ENCODE measurements at regions not wholly inside any gene's neighbourhood (a gene's known extent, or its start where the extent isn't known, plus 50 kb on each side); places are given as distances from the start of the nearest gene placed in this dataset.

GRCh38 chr9:135302329-135303279 is 177.0 kb upstream of the PPP1R26 start:
- Histone ChIP-seq H2AFZ (no peak overlapping the region), H3K36me3 (replicated peaks; ENCODE audit: insufficient read depth, low read depth) (no peaks in the 10 kb centered on the region), H3K4me3 (no peak overlapping the region), H4K20me1 (ENCODE audit: insufficient read depth, poor library complexity, severe bottlenecking) (no peaks in the 10 kb centered on the region), H3K4me1 (ENCODE audit: insufficient read depth) (no peaks in the 10 kb centered on the region), H3K4me2 (no peak overlapping the region), H3K27me3 (peaks cover 23% of the 10 kb centered on the region), H3K9me2 (replicated peaks; ENCODE audit: insufficient read depth) (no peaks in the 10 kb centered on the region), H3K79me2 (no peaks in the 10 kb centered on the region), H3K9me3 (ENCODE audit: low read depth) (no peaks in the 10 kb centered on the region), H3K27ac (no peak overlapping the region)
- DNase-seq (ENCODE audit: low spot score): no peak
- WGBS (ENCODE audit: low lambda C conversion rate, missing lambda C conversion rate): 85% methylated on average over 28 of the region's 28 CpGs
- no peak for TF ChIP-seq CTCF (IDR thresholded peaks at IDR 0.05; ENCODE audit: poor library complexity)
- no peak for TF ChIP-seq EZH2phosphoT487 (IDR thresholded peaks at IDR 0.05; ENCODE audit: low read depth, severe bottlenecking, unreplicated experiment)
- no peak for TF ChIP-seq EZH2 (IDR thresholded peaks at IDR 0.05; ENCODE audit: borderline replicate concordance)

GRCh38 chr9:135303280-135303647 is 176.3 kb upstream of the PPP1R26 start:
- H3K27me3 ChIP-seq: peaks cover 23% of the 10 kb centered on the region
- no peak for TF ChIP-seq EZH2phosphoT487 (IDR thresholded peaks at IDR 0.05; ENCODE audit: low read depth, severe bottlenecking, unreplicated experiment)
- no peak for TF ChIP-seq EZH2 (IDR thresholded peaks at IDR 0.05; ENCODE audit: borderline replicate concordance)
- no peak for TF ChIP-seq CTCF (IDR thresholded peaks at IDR 0.05; ENCODE audit: poor library complexity)
- no peaks in the 10 kb centered on the region for H3K36me3 ChIP-seq (replicated peaks; ENCODE audit: insufficient read depth, low read depth)
- no peaks in the 10 kb centered on the region for H3K4me1 ChIP-seq (ENCODE audit: insufficient read depth)
- H4K20me1 ChIP-seq (ENCODE audit: insufficient read depth, poor library complexity, severe bottlenecking): no peaks in the 10 kb centered on the region
- H3K9me3 ChIP-seq (ENCODE audit: low read depth): no peaks in the 10 kb centered on the region
- WGBS (ENCODE audit: low lambda C conversion rate, missing lambda C conversion rate): 35% methylated on average over 3 of the region's 3 CpGs
- no peaks in the 10 kb centered on the region for H3K79me2 ChIP-seq
- no peaks in the 10 kb centered on the region for H3K9me2 ChIP-seq (replicated peaks; ENCODE audit: insufficient read depth)
- no peak overlapping the region for H3K4me2 ChIP-seq
- no peak overlapping the region for H3K4me3 ChIP-seq
- no peak for DNase-seq (ENCODE audit: low spot score)
- H2AFZ ChIP-seq: no peak overlapping the region
- no peak overlapping the region for H3K27ac ChIP-seq

GRCh38 chr9:135303865-135304499 is 175.6 kb upstream of the PPP1R26 start:
- Histone ChIP-seq H3K4me1 (ENCODE audit: insufficient read depth) (no peaks in the 10 kb centered on the region), H3K79me2 (no peaks in the 10 kb centered on the region), H2AFZ (no peak overlapping the region), H3K4me3 (no peak overlapping the region), H3K27me3 (peaks cover 23% of the 10 kb centered on the region), H3K27ac (no peak overlapping the region), H4K20me1 (ENCODE audit: insufficient read depth, poor library complexity, severe bottlenecking) (no peaks in the 10 kb centered on the region), H3K4me2 (no peak overlapping the region), H3K36me3 (replicated peaks; ENCODE audit: insufficient read depth, low read depth) (no peaks in the 10 kb centered on the region), H3K9me2 (replicated peaks; ENCODE audit: insufficient read depth) (no peaks in the 10 kb centered on the region), H3K9me3 (ENCODE audit: low read depth) (no peaks in the 10 kb centered on the region)
- no peak for TF ChIP-seq EZH2 (IDR thresholded peaks at IDR 0.05; ENCODE audit: borderline replicate concordance)
- TF ChIP-seq CTCF (IDR thresholded peaks at IDR 0.05; ENCODE audit: poor library complexity): no peak
- no peak for TF ChIP-seq EZH2phosphoT487 (IDR thresholded peaks at IDR 0.05; ENCODE audit: low read depth, severe bottlenecking, unreplicated experiment)
- DNase-seq (ENCODE audit: low spot score): no peak
